HEK293 (cell line): ENCODE measurements at regions not wholly inside any gene's neighbourhood (a gene's known extent, or its start where the extent isn't known, plus 50 kb on each side); places are given as distances from the start of the nearest gene placed in this dataset.

ENCODE experiments used
- CTCF ChIP-seq: fragments of 450-650 bp; formaldehyde crosslinking; IDR thresholded peaks from 2 replicates; pipeline ENCODE4 v1.5.1; 2016; ENCODE audit warnings: missing biosample characterization, missing genetic modification characterization
- GLI4 ChIP-seq: fragments of 450-650 bp; formaldehyde crosslinking; IDR thresholded peaks from 2 replicates; pipeline ENCODE4 v1.5.1; 2016; ENCODE audit warnings: missing biosample characterization, missing genetic modification characterization
- HOXD13 ChIP-seq: sonication (generic); formaldehyde crosslinking; IDR thresholded peaks from 2 replicates; pipeline ENCODE4 v1.8.0; 2022; ENCODE audit warnings: missing genetic modification reagents, borderline replicate concordance
- REST ChIP-seq: fragments of 450-650 bp; formaldehyde crosslinking; IDR thresholded peaks from 2 replicates; pipeline ENCODE4 v1.5.1; 2016; ENCODE audit warnings: missing biosample characterization, missing genetic modification characterization
- SCRT2 ChIP-seq: fragments of 450-650 bp; formaldehyde crosslinking; IDR thresholded peaks from 2 replicates; pipeline ENCODE4 v1.5.1; 2016; ENCODE audit warnings: missing biosample characterization, missing genetic modification characterization
- SP2 ChIP-seq: fragments of 450-650 bp; formaldehyde crosslinking; IDR thresholded peaks from 2 replicates; pipeline ENCODE4 v1.5.1; 2016; ENCODE audit warnings: missing biosample characterization, missing genetic modification characterization
- ZBTB26 ChIP-seq: fragments of 450-650 bp; formaldehyde crosslinking; optimal IDR thresholded peaks from 2 replicates; pipeline ENCODE3; 2016; ENCODE audit warnings: missing biosample characterization, mild to moderate bottlenecking, missing genetic modification characterization
- ZNF324 ChIP-seq: fragments of 450-650 bp; formaldehyde crosslinking; IDR thresholded peaks from 2 replicates; pipeline ENCODE4 v1.5.1; 2016; ENCODE audit warnings: missing biosample characterization, missing genetic modification characterization
- ZNF350 ChIP-seq: fragments of 450-650 bp; formaldehyde crosslinking; IDR thresholded peaks from 2 replicates; pipeline ENCODE4 v1.5.0; 2017; ENCODE audit warnings: missing biosample characterization, mild to moderate bottlenecking, missing genetic modification characterization
- ZNF513 ChIP-seq: fragments of 450-650 bp; IDR thresholded peaks from 2 replicates; pipeline ENCODE4 v1.5.1; 2018; ENCODE audit warnings: missing biosample characterization, missing genetic modification characterization
- ZNF692 ChIP-seq: fragments of 450-650 bp; formaldehyde crosslinking; IDR thresholded peaks from 2 replicates; pipeline ENCODE4 v1.5.1; 2016; ENCODE audit warnings: missing biosample characterization, missing genetic modification characterization
- ZNF768 ChIP-seq: fragments of 450-650 bp; formaldehyde crosslinking; IDR thresholded peaks from 2 replicates; pipeline ENCODE4 v1.5.1; 2018; ENCODE audit warnings: missing biosample characterization, mild to moderate bottlenecking, missing genetic modification characterization
- ZNF843 ChIP-seq: fragments of 450-650 bp; formaldehyde crosslinking; IDR thresholded peaks from 2 replicates; pipeline ENCODE4 v1.5.1; 2016; ENCODE audit warnings: missing biosample characterization, missing genetic modification characterization

- TF ChIP-seq ZBTB26 = no peak
- TF ChIP-seq HOXD13 (CRISPR knock-in tag) = no peak
- no peak for TF ChIP-seq SP2 (tag by site-specific recombination)
- TF ChIP-seq CTCF (tag by site-specific recombination) = no peak
- TF ChIP-seq SCRT2 (tag by site-specific recombination) = no peak
- no peak for TF ChIP-seq ZNF324 (tag by site-specific recombination)
- TF ChIP-seq ZNF768 (tag by site-specific recombination) = no peak
- TF ChIP-seq ZNF843 = no peak
- no peak for TF ChIP-seq ZNF350
- no peak for TF ChIP-seq ZNF513 (tag by site-specific recombination)
- no peak for TF ChIP-seq GLI4
- no peak for TF ChIP-seq ZNF692 (tag by site-specific recombination)
- TF ChIP-seq REST = no peak
Observed at GRCh38 chr13:84885868-84886267, 913.4 kb downstream of the SLITRK6 start.
